GM23338 (cell line): ENCODE measurements at regions not wholly inside any gene's neighbourhood (a gene's known extent, or its start where the extent isn't known, plus 50 kb on each side); places are given as distances from the start of the nearest gene placed in this dataset.

ENCODE experiments used
- ATAC-seq: fragments of 200-7000 bp; cut with Tn5 transposase; 3 replicates; pipeline ENCODE4 v1.9.1; 2020
- DNase-seq: peaks from one replicate; pipeline ENCODE4 v3.0.0-alpha.2; 2015; ENCODE audit warnings: low spot score
- H2AFZ ChIP-seq: fragments of 200-600 bp; sonication (generic); 2 replicates; pipeline ENCODE4 v1.8.0; 2016; ENCODE audit warnings: antibody characterized with exemption, mild to moderate bottlenecking, moderate library complexity
- H3F3A ChIP-seq: fragments of 200-600 bp; sonication (generic); replicated peaks from 2 replicates; pipeline ENCODE4 v1.8.0; 2017; ENCODE audit warnings: antibody characterized with exemption, mixed run types, low read depth
- H3K27ac ChIP-seq: fragments of 200-600 bp; sonication (generic); 2 replicates; pipeline ENCODE4 v1.6.1; 2016; ENCODE audit warnings: low read depth
- H3K27me3 ChIP-seq: fragments of 200-600 bp; sonication (generic); 2 replicates; pipeline ENCODE4 v1.8.0; 2016; ENCODE audit warnings: mild to moderate bottlenecking, mixed run types, moderate library complexity; ENCODE audit not compliant: insufficient read depth
- H3K36me3 ChIP-seq: fragments of 200-600 bp; sonication (generic); 2 replicates; pipeline ENCODE4 v1.8.0; 2016; ENCODE audit warnings: mild to moderate bottlenecking; ENCODE audit not compliant: insufficient read depth
- H3K4me1 ChIP-seq: fragments of 200-600 bp; sonication (generic); 2 replicates; pipeline ENCODE4 v1.8.0; 2016; ENCODE audit warnings: mild to moderate bottlenecking, moderate library complexity; ENCODE audit not compliant: insufficient read depth
- H3K4me2 ChIP-seq: fragments of 200-600 bp; sonication (generic); 2 replicates; pipeline ENCODE4 v1.7.1; 2017; ENCODE audit warnings: mixed run types
- H3K4me3 ChIP-seq: fragments of 200-600 bp; sonication (generic); 2 replicates; pipeline ENCODE4 v1.6.1; 2016; ENCODE audit warnings: mixed run types
- H3K79me2 ChIP-seq: fragments of 200-600 bp; sonication (generic); replicated peaks from 2 replicates; pipeline ENCODE4 v1.8.0; 2017; ENCODE audit warnings: mild to moderate bottlenecking; ENCODE audit not compliant: insufficient read depth
- H3K9me2 ChIP-seq: fragments of 200-600 bp; sonication (generic); 2 replicates; pipeline ENCODE4 v1.8.0; 2017; ENCODE audit not compliant: insufficient read depth
- H4K20me1 ChIP-seq: fragments of 200-600 bp; sonication (generic); replicated peaks from 2 replicates; pipeline ENCODE4 v1.8.0; 2017; ENCODE audit warnings: mild to moderate bottlenecking; ENCODE audit not compliant: insufficient read depth
- H3K27ac Mint-ChIP-seq: 2 replicates; pipeline ENCODE4 v1.8.0; 2020; ENCODE audit warnings: inconsistent platforms, mild to moderate bottlenecking, moderate library complexity, mixed read lengths
- H3K27me3 Mint-ChIP-seq: 3 replicates; pipeline ENCODE4 v1.8.0; 2022; ENCODE audit warnings: low read depth, mild to moderate bottlenecking, moderate library complexity, mixed read lengths, inconsistent platforms; ENCODE audit not compliant: insufficient read depth, poor library complexity
- H3K36me3 Mint-ChIP-seq: 3 replicates; pipeline ENCODE4 v1.8.0; 2021; ENCODE audit warnings: low read depth, mild to moderate bottlenecking, inconsistent platforms, moderate library complexity, mixed read lengths
- H3K4me1 Mint-ChIP-seq: 3 replicates; pipeline ENCODE4 v1.8.0; 2020; ENCODE audit warnings: mild to moderate bottlenecking, inconsistent platforms, mixed read lengths
- H3K4me3 Mint-ChIP-seq: 3 replicates; pipeline ENCODE4 v1.8.0; 2021; ENCODE audit warnings: moderate library complexity, mild to moderate bottlenecking, inconsistent platforms, mixed read lengths
- H3K9me3 Mint-ChIP-seq: 3 replicates; pipeline ENCODE4 v1.8.0; 2020; ENCODE audit warnings: moderate library complexity, mild to moderate bottlenecking, inconsistent platforms, mixed read lengths
- CREB1 ChIP-seq: fragments of 250-450 bp; sonication (Bioruptor Pico); IDR thresholded peaks from 2 replicates; pipeline ENCODE4 v1.5.0; 2020; ENCODE audit warnings: low read depth, mild to moderate bottlenecking, moderate library complexity
- EZH2 ChIP-seq: fragments of 200-600 bp; sonication (generic); IDR thresholded peaks from one replicate; pipeline ENCODE4 v1.8.0; 2017; ENCODE audit warnings: antibody characterized with exemption, mild to moderate bottlenecking, low read depth; ENCODE audit not compliant: unreplicated experiment
- EZH2phosphoT487 ChIP-seq: fragments of 200-600 bp; sonication (generic); IDR thresholded peaks from one replicate; pipeline ENCODE4 v1.8.1; 2018; ENCODE audit warnings: antibody characterized with exemption; ENCODE audit not compliant: unreplicated experiment
- JUNB ChIP-seq: IDR thresholded peaks from one replicate; pipeline ENCODE4 v1.6.1; 2016; ENCODE audit warnings: antibody characterized with exemption; ENCODE audit not compliant: unreplicated experiment
- NANOG ChIP-seq: IDR thresholded peaks from 2 replicates; pipeline ENCODE4 v1.6.1; 2016; ENCODE audit warnings: antibody characterized with exemption, borderline replicate concordance
- POLR2AphosphoS5 ChIP-seq: IDR thresholded peaks from 2 replicates; pipeline ENCODE4 v1.6.1; 2016; ENCODE audit warnings: antibody characterized with exemption, low read depth
- STAT1 ChIP-seq: IDR thresholded peaks from one replicate; pipeline ENCODE4 v1.6.1; 2016; ENCODE audit warnings: antibody characterized with exemption; ENCODE audit not compliant: unreplicated experiment
- ZNF114 ChIP-seq: fragments of 250-450 bp; sonication (Bioruptor Pico); IDR thresholded peaks from 2 replicates; pipeline ENCODE4 v1.5.0; 2020; ENCODE audit warnings: mild to moderate bottlenecking, moderate library complexity
- ZNF331 ChIP-seq: fragments of 250-450 bp; sonication (Bioruptor Pico); IDR thresholded peaks from 2 replicates; pipeline ENCODE4 v1.5.0; 2020; ENCODE audit warnings: low read depth, mild to moderate bottlenecking, moderate library complexity
- TF ChIP-seq, protein P1 (sequence below): fragments of 250-450 bp; sonication (Bioruptor Pico); IDR thresholded peaks from 2 replicates; pipeline ENCODE4 v1.5.0; 2020; ENCODE audit warnings: mild to moderate bottlenecking, moderate library complexity
- TF ChIP-seq, protein P2 (sequence below), 2 experiments: fragments of 200-600 bp in 1 of 2; sonication (generic) in 1 of 2; conservative IDR thresholded peaks; 2 replicates each; pipeline versions ENCODE4 v1.5.1 to v1.6.1; 2016 to 2017; ENCODE audit warnings: antibody characterized with exemption in 2 of 2, low read depth in 2 of 2, mild to moderate bottlenecking in 2 of 2, moderate library complexity in 1 of 2
- TF ChIP-seq, protein P3 (sequence below): IDR thresholded peaks from 2 replicates; pipeline ENCODE4 v1.6.1; 2016; ENCODE audit warnings: antibody characterized with exemption
- TF ChIP-seq, protein P4 (sequence below): IDR thresholded peaks from one replicate; pipeline ENCODE4 v1.6.1; 2018; ENCODE audit warnings: antibody characterized with exemption; ENCODE audit not compliant: unreplicated experiment

DNA sequence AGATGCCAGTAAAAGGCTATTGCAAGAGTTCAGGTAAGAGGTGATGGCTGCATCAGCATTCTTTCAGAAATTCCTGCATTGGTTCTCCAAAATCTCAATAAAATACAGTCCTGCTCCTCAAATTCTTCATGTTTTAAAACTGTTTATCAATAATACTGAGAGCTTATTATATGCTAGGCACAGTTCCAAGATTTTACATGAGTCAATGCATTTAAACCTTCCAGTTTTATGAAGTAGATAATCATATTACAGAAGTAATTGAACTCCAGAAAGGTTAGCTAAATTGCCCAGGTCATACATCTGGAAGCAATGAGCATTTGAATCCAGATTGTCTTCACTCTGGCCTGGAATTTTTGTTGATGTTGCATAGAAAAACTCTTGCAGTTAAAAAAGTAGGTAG is 282.9 kb upstream of the SLITRK6 start:
- no peak for DNase-seq
- Mint-ChIP-seq H3K27ac (no peak overlapping the region), H3K4me1 (no peaks in the 10 kb centered on the region), H3K36me3 (no peaks in the 10 kb centered on the region), H3K4me3 (no peak overlapping the region), H3K27me3 (peaks cover under 1% of the 10 kb centered on the region), H3K9me3 (no peaks in the 10 kb centered on the region)
- H3F3A ChIP-seq: no peaks in the 10 kb centered on the region
- no peak overlapping the region for H2AFZ ChIP-seq
- H3K27me3 ChIP-seq: no peaks in the 10 kb centered on the region
- no peaks in the 10 kb centered on the region for H3K79me2 ChIP-seq
- no peak overlapping the region for H3K4me2 ChIP-seq
- no peaks in the 10 kb centered on the region for H3K9me2 ChIP-seq
- no peak for TF ChIP-seq NANOG
- no peak for TF ChIP-seq STAT1
- TF ChIP-seq, protein P1, sequence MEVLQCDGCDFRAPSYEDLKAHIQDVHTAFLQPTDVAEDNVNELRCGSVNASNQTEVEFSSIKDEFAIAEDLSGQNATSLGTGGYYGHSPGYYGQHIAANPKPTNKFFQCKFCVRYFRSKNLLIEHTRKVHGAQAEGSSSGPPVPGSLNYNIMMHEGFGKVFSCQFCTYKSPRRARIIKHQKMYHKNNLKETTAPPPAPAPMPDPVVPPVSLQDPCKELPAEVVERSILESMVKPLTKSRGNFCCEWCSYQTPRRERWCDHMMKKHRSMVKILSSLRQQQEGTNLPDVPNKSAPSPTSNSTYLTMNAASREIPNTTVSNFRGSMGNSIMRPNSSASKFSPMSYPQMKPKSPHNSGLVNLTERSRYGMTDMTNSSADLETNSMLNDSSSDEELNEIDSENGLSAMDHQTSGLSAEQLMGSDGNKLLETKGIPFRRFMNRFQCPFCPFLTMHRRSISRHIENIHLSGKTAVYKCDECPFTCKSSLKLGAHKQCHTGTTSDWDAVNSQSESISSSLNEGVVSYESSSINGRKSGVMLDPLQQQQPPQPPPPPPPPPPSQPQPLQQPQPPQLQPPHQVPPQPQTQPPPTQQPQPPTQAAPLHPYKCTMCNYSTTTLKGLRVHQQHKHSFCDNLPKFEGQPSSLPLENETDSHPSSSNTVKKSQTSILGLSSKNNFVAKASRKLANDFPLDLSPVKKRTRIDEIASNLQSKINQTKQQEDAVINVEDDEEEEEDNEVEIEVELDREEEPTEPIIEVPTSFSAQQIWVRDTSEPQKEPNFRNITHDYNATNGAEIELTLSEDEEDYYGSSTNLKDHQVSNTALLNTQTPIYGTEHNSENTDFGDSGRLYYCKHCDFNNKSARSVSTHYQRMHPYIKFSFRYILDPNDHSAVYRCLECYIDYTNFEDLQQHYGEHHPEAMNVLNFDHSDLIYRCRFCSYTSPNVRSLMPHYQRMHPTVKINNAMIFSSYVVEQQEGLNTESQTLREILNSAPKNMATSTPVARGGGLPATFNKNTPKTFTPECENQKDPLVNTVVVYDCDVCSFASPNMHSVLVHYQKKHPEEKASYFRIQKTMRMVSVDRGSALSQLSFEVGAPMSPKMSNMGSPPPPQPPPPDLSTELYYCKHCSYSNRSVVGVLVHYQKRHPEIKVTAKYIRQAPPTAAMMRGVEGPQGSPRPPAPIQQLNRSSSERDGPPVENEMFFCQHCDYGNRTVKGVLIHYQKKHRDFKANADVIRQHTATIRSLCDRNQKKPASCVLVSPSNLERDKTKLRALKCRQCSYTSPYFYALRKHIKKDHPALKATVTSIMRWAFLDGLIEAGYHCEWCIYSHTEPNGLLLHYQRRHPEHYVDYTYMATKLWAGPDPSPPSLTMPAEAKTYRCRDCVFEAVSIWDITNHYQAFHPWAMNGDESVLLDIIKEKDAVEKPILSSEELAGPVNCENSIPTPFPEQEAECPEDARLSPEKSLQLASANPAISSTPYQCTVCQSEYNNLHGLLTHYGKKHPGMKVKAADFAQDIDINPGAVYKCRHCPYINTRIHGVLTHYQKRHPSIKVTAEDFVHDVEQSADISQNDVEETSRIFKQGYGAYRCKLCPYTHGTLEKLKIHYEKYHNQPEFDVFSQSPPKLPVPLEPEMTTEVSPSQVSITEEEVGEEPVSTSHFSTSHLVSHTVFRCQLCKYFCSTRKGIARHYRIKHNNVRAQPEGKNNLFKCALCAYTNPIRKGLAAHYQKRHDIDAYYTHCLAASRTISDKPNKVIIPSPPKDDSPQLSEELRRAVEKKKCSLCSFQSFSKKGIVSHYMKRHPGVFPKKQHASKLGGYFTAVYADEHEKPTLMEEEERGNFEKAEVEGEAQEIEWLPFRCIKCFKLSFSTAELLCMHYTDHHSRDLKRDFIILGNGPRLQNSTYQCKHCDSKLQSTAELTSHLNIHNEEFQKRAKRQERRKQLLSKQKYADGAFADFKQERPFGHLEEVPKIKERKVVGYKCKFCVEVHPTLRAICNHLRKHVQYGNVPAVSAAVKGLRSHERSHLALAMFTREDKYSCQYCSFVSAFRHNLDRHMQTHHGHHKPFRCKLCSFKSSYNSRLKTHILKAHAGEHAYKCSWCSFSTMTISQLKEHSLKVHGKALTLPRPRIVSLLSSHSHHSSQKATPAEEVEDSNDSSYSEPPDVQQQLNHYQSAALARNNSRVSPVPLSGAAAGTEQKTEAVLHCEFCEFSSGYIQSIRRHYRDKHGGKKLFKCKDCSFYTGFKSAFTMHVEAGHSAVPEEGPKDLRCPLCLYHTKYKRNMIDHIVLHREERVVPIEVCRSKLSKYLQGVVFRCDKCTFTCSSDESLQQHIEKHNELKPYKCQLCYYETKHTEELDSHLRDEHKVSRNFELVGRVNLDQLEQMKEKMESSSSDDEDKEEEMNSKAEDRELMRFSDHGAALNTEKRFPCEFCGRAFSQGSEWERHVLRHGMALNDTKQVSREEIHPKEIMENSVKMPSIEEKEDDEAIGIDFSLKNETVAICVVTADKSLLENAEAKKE (CRISPR knock-in tag): no peak
- no peak for TF ChIP-seq ZNF114 (CRISPR knock-in tag)
- no peak for TF ChIP-seq CREB1 (CRISPR knock-in tag)
- TF ChIP-seq POLR2AphosphoS5: no peak
- TF ChIP-seq, protein P2, sequence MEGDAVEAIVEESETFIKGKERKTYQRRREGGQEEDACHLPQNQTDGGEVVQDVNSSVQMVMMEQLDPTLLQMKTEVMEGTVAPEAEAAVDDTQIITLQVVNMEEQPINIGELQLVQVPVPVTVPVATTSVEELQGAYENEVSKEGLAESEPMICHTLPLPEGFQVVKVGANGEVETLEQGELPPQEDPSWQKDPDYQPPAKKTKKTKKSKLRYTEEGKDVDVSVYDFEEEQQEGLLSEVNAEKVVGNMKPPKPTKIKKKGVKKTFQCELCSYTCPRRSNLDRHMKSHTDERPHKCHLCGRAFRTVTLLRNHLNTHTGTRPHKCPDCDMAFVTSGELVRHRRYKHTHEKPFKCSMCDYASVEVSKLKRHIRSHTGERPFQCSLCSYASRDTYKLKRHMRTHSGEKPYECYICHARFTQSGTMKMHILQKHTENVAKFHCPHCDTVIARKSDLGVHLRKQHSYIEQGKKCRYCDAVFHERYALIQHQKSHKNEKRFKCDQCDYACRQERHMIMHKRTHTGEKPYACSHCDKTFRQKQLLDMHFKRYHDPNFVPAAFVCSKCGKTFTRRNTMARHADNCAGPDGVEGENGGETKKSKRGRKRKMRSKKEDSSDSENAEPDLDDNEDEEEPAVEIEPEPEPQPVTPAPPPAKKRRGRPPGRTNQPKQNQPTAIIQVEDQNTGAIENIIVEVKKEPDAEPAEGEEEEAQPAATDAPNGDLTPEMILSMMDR (conservative IDR thresholded peaks at IDR 0.05; ENCODE audit: low read depth in 2 of 2): no peak
- no peak for TF ChIP-seq EZH2
- TF ChIP-seq, protein P3, sequence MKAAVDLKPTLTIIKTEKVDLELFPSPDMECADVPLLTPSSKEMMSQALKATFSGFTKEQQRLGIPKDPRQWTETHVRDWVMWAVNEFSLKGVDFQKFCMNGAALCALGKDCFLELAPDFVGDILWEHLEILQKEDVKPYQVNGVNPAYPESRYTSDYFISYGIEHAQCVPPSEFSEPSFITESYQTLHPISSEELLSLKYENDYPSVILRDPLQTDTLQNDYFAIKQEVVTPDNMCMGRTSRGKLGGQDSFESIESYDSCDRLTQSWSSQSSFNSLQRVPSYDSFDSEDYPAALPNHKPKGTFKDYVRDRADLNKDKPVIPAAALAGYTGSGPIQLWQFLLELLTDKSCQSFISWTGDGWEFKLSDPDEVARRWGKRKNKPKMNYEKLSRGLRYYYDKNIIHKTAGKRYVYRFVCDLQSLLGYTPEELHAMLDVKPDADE: no peak
- no peak for TF ChIP-seq EZH2phosphoT487
- TF ChIP-seq, protein P4, sequence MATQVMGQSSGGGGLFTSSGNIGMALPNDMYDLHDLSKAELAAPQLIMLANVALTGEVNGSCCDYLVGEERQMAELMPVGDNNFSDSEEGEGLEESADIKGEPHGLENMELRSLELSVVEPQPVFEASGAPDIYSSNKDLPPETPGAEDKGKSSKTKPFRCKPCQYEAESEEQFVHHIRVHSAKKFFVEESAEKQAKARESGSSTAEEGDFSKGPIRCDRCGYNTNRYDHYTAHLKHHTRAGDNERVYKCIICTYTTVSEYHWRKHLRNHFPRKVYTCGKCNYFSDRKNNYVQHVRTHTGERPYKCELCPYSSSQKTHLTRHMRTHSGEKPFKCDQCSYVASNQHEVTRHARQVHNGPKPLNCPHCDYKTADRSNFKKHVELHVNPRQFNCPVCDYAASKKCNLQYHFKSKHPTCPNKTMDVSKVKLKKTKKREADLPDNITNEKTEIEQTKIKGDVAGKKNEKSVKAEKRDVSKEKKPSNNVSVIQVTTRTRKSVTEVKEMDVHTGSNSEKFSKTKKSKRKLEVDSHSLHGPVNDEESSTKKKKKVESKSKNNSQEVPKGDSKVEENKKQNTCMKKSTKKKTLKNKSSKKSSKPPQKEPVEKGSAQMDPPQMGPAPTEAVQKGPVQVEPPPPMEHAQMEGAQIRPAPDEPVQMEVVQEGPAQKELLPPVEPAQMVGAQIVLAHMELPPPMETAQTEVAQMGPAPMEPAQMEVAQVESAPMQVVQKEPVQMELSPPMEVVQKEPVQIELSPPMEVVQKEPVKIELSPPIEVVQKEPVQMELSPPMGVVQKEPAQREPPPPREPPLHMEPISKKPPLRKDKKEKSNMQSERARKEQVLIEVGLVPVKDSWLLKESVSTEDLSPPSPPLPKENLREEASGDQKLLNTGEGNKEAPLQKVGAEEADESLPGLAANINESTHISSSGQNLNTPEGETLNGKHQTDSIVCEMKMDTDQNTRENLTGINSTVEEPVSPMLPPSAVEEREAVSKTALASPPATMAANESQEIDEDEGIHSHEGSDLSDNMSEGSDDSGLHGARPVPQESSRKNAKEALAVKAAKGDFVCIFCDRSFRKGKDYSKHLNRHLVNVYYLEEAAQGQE: no peak
- TF ChIP-seq JUNB: no peak
- no peak for TF ChIP-seq ZNF331 (CRISPR knock-in tag)
- no peaks in the 10 kb centered on the region for H3K36me3 ChIP-seq
- no peak for ATAC-seq
- no peak overlapping the region for H3K27ac ChIP-seq
- no peaks in the 10 kb centered on the region for H3K4me1 ChIP-seq
- H4K20me1 ChIP-seq: no peaks in the 10 kb centered on the region
- no peak overlapping the region for H3K4me3 ChIP-seq
